NCI-H128 (cell line): ENCODE measurements at regions not wholly inside any gene's neighbourhood (a gene's known extent, or its start where the extent isn't known, plus 50 kb on each side); places are given as distances from the start of the nearest gene placed in this dataset.
"Not testable (repeated sequence)": the region's sequence is repeated elsewhere in the genome, so short reads cannot be mapped to it uniquely, and the experiment has no call there.

Experiments
- DNase-seq: peaks from one replicate; lab custom pipeline; 2025; ENCODE audit not compliant: unreplicated experiment; lab: John Stamatoyannopoulos, UW

GRCh38 chr4:25474690-25475089, 97.6 kb downstream of the ANAPC4 start:
- no peak for DNase-seq

GRCh38 chr4:25477221-25477620, 100.2 kb downstream of the ANAPC4 start:
- DNase-seq, result no peak

GRCh38 chr4:25481648-25482047, 104.6 kb downstream of the ANAPC4 start:
- no peak for DNase-seq

- no peak for DNase-seq
These were observed 107.2 kb downstream of the ANAPC4 start for GRCh38 chr4:25484243-25484721.

- DNase-seq, result no peak
These were observed 108.0 kb downstream of the ANAPC4 start for GRCh38 chr4:25485104-25485503.

- no peak for DNase-seq
These were observed 109.1 kb downstream of the ANAPC4 start for GRCh38 chr4:25486171-25486570.

- DNase-seq, result no peak
These were observed 110.1 kb downstream of the ANAPC4 start for GRCh38 chr4:25487155-25487554.

GRCh38 chr4:25489253-25489797, 112.3 kb downstream of the ANAPC4 start:
- DNase-seq, result no peak

GRCh38 chr4:25493466-25493865, 116.4 kb downstream of the ANAPC4 start:
- no peak for DNase-seq

GRCh38 chr4:25494166-25494565, 117.1 kb downstream of the ANAPC4 start:
- no peak for DNase-seq

GRCh38 chr4:25500626-25501316, 123.7 kb downstream of the ANAPC4 start:
- DNase-seq, result peak; percentile 12

GRCh38 chr4:25502115-25502514, 125.1 kb downstream of the ANAPC4 start:
- DNase-seq, result no peak

GRCh38 chr4:25503779-25504178, 126.7 kb downstream of the ANAPC4 start:
- DNase-seq, result no peak

- no peak for DNase-seq
These were observed 128.0 kb downstream of the ANAPC4 start for GRCh38 chr4:25504932-25505636.

GRCh38 chr4:25505637-25505991, 128.6 kb downstream of the ANAPC4 start:
- no peak for DNase-seq

GRCh38 chr4:25506032-25506571, 129.0 kb downstream of the ANAPC4 start:
- no peak for DNase-seq

- DNase-seq, result no peak
These were observed 132.6 kb downstream of the ANAPC4 start for GRCh38 chr4:25509646-25510045.

GRCh38 chr4:25511823-25512222, 134.8 kb downstream of the ANAPC4 start:
- not testable (repeated sequence) for DNase-seq

GRCh38 chr4:25513814-25514213, 136.8 kb downstream of the ANAPC4 start:
- DNase-seq, result no peak

GRCh38 chr4:25523405-25523804, 132.2 kb upstream of the SLC34A2 start:
- DNase-seq, result no peak

- no peak for DNase-seq
These were observed 131.0 kb upstream of the SLC34A2 start for GRCh38 chr4:25524663-25525062.

- DNase-seq, result no peak
These were observed 129.8 kb upstream of the SLC34A2 start for GRCh38 chr4:25525896-25526295.
